ENCODE measurements at regions not wholly inside any gene's neighbourhood (a gene's known extent, or its start where the extent isn't known, plus 50 kb on each side); places are given as distances from the start of the nearest gene placed in this dataset.

GRCh38 chr16:6562986-6563385 is 769.7 kb upstream of the RBFOX1 start:
- no peak overlapping the region for H3K9ac ChIP-seq (ENCODE audit: low read length)
- H3K9me3 ChIP-seq (ENCODE audit: insufficient read depth, low read length) = no peaks in the 10 kb centered on the region
- TF ChIP-seq EZH2phosphoT487 (IDR thresholded peaks at IDR 0.05; ENCODE audit: low read depth) (no peak), CTCF (IDR thresholded peaks at IDR 0.05; ENCODE audit: low read depth, low read length) (no peak)
- no peak overlapping the region for H3K4me2 ChIP-seq (ENCODE audit: low read length)
- H3K4me3 ChIP-seq (ENCODE audit: low read length) = no peak overlapping the region
- no peaks in the 10 kb centered on the region for H3K79me2 ChIP-seq (ENCODE audit: low read length)
- H2AFZ ChIP-seq (ENCODE audit: low read depth, low read length) = no peak overlapping the region
- H3K4me1 ChIP-seq (ENCODE audit: low read length) = no peaks in the 10 kb centered on the region
- H4K20me1 ChIP-seq (ENCODE audit: insufficient read depth, low read length) = no peaks in the 10 kb centered on the region
- H3K27ac ChIP-seq (ENCODE audit: low read length) = no peak overlapping the region
- H3K27me3 ChIP-seq (ENCODE audit: low read depth, low read length) = no peaks in the 10 kb centered on the region
- no peaks in the 10 kb centered on the region for H3K36me3 ChIP-seq (replicated peaks; ENCODE audit: low read depth, low read length)

GRCh38 chr16:6560306-6561100 is 772.1 kb upstream of the RBFOX1 start:
- Histone ChIP-seq H3K9ac (ENCODE audit: low read length) (no peak overlapping the region), H3K27ac (ENCODE audit: low read length) (no peak overlapping the region), H3K36me3 (replicated peaks; ENCODE audit: low read depth, low read length) (no peaks in the 10 kb centered on the region), H3K4me3 (ENCODE audit: low read length) (no peak overlapping the region), H3K9me3 (ENCODE audit: insufficient read depth, low read length) (no peaks in the 10 kb centered on the region), H3K79me2 (ENCODE audit: low read length) (no peaks in the 10 kb centered on the region), H3K4me1 (ENCODE audit: low read length) (no peaks in the 10 kb centered on the region), H3K4me2 (ENCODE audit: low read length) (no peak overlapping the region), H2AFZ (ENCODE audit: low read depth, low read length) (no peak overlapping the region), H3K27me3 (ENCODE audit: low read depth, low read length) (no peaks in the 10 kb centered on the region), H4K20me1 (ENCODE audit: insufficient read depth, low read length) (no peaks in the 10 kb centered on the region)
- TF ChIP-seq CTCF (IDR thresholded peaks at IDR 0.05; ENCODE audit: low read depth, low read length) (no peak), EZH2phosphoT487 (IDR thresholded peaks at IDR 0.05; ENCODE audit: low read depth) (no peak)

GRCh38 chr16:6558661-6559060 is 774.0 kb upstream of the RBFOX1 start:
- no peaks in the 10 kb centered on the region for H3K36me3 ChIP-seq (replicated peaks; ENCODE audit: low read depth, low read length)
- no peak overlapping the region for H2AFZ ChIP-seq (ENCODE audit: low read depth, low read length)
- no peak overlapping the region for H3K9ac ChIP-seq (ENCODE audit: low read length)
- H4K20me1 ChIP-seq (ENCODE audit: insufficient read depth, low read length) = no peaks in the 10 kb centered on the region
- H3K4me2 ChIP-seq (ENCODE audit: low read length) = no peak overlapping the region
- no peak for TF ChIP-seq CTCF (IDR thresholded peaks at IDR 0.05; ENCODE audit: low read depth, low read length)
- TF ChIP-seq EZH2phosphoT487 (IDR thresholded peaks at IDR 0.05; ENCODE audit: low read depth) = no peak
- no peaks in the 10 kb centered on the region for H3K79me2 ChIP-seq (ENCODE audit: low read length)
- H3K4me1 ChIP-seq (ENCODE audit: low read length) = no peaks in the 10 kb centered on the region
- no peaks in the 10 kb centered on the region for H3K27me3 ChIP-seq (ENCODE audit: low read depth, low read length)
- H3K9me3 ChIP-seq (ENCODE audit: insufficient read depth, low read length) = no peaks in the 10 kb centered on the region
- H3K4me3 ChIP-seq (ENCODE audit: low read length) = no peak overlapping the region
- H3K27ac ChIP-seq (ENCODE audit: low read length) = no peak overlapping the region

- Histone ChIP-seq H3K27me3 (ENCODE audit: low read depth, low read length) (no peaks in the 10 kb centered on the region), H3K4me1 (ENCODE audit: low read length) (no peaks in the 10 kb centered on the region), H3K79me2 (ENCODE audit: low read length) (no peaks in the 10 kb centered on the region), H3K9ac (ENCODE audit: low read length) (no peak overlapping the region), H3K9me3 (ENCODE audit: insufficient read depth, low read length) (no peaks in the 10 kb centered on the region), H3K4me3 (ENCODE audit: low read length) (no peak overlapping the region), H4K20me1 (ENCODE audit: insufficient read depth, low read length) (no peaks in the 10 kb centered on the region), H2AFZ (ENCODE audit: low read depth, low read length) (no peak overlapping the region), H3K4me2 (ENCODE audit: low read length) (no peak overlapping the region), H3K36me3 (replicated peaks; ENCODE audit: low read depth, low read length) (no peaks in the 10 kb centered on the region), H3K27ac (ENCODE audit: low read length) (no peak overlapping the region)
- TF ChIP-seq CTCF (IDR thresholded peaks at IDR 0.05; ENCODE audit: low read depth, low read length) (no peak), EZH2phosphoT487 (IDR thresholded peaks at IDR 0.05; ENCODE audit: low read depth) (no peak)
Measured at GRCh38 chr16:6558126-6558525, 774.5 kb upstream of the RBFOX1 start.
